Mesenchymal stem cell (in vitro differentiated cells and primary cell): ENCODE measurements at regions not wholly inside any gene's neighbourhood (a gene's known extent, or its start where the extent isn't known, plus 50 kb on each side); places are given as distances from the start of the nearest gene placed in this dataset.

Experiments
- DNase-seq: peaks from one replicate; pipeline ENCODE4 v3.0.0-alpha.2; 2013
- H2AFZ ChIP-seq: one replicate; pipeline ENCODE4 v1.6.1; 2013; ENCODE audit warnings: low read depth, mild to moderate bottlenecking, control low read depth, inconsistent platforms, low read length, moderate library complexity
- H2AK5ac ChIP-seq: 2 replicates; pipeline ENCODE4 v1.6.1; 2013; ENCODE audit warnings: low read length, moderate library complexity, mild to moderate bottlenecking, inconsistent platforms; ENCODE audit not compliant: severe bottlenecking
- H2BK120ac ChIP-seq: one replicate; pipeline ENCODE4 v1.6.1; 2013; ENCODE audit warnings: low read depth, mild to moderate bottlenecking, inconsistent platforms, low read length, moderate library complexity
- H2BK12ac ChIP-seq, 2 experiments: one replicate each; pipeline ENCODE4 v1.6.1; 2013; ENCODE audit warnings: inconsistent platforms in 2 of 2, low read length in 2 of 2, mild to moderate bottlenecking in 2 of 2, moderate library complexity in 2 of 2, control low read depth in 1 of 2
- H2BK15ac ChIP-seq: one replicate; pipeline ENCODE4 v1.6.1; 2013; ENCODE audit warnings: mild to moderate bottlenecking, low read depth, inconsistent platforms; ENCODE audit not compliant: poor library complexity, severe bottlenecking
- H2BK5ac ChIP-seq: 2 replicates; pipeline ENCODE4 v1.6.1; 2013; ENCODE audit warnings: low read depth, mild to moderate bottlenecking, low read length, control low read depth, inconsistent platforms; ENCODE audit not compliant: poor library complexity, severe bottlenecking
- H3K14ac ChIP-seq, 2 experiments: one replicate each; pipeline ENCODE4 v1.6.1; 2013; ENCODE audit warnings: inconsistent platforms in 2 of 2, low read length in 2 of 2, control low read depth in 1 of 2, mild to moderate bottlenecking in 1 of 2, moderate library complexity in 1 of 2
- H3K18ac ChIP-seq, 2 experiments: one replicate each; pipeline ENCODE4 v1.6.1; 2013; ENCODE audit warnings: inconsistent platforms in 2 of 2, low read length in 2 of 2, control low read depth in 1 of 2, low read depth in 1 of 2, mild to moderate bottlenecking in 1 of 2
- H3K23ac ChIP-seq, 2 experiments: one replicate each; pipeline ENCODE4 v1.6.1; 2013; ENCODE audit warnings: inconsistent platforms in 2 of 2, low read length in 2 of 2, mild to moderate bottlenecking in 2 of 2, moderate library complexity in 2 of 2, control low read depth in 1 of 2
- H3K27ac ChIP-seq: 2 replicates; pipeline ENCODE4 v1.5.1; 2013; ENCODE audit warnings: mild to moderate bottlenecking, moderate library complexity, low read length, control low read depth, inconsistent platforms; ENCODE audit not compliant: poor library complexity, severe bottlenecking
- H3K27me3 ChIP-seq, 2 experiments: 2 replicates each; pipeline versions ENCODE4 v1.6.1 to v1.7.0; 2013; ENCODE audit warnings: low read length in 2 of 2, mild to moderate bottlenecking in 2 of 2, moderate library complexity in 2 of 2, control low read depth in 1 of 2, inconsistent platforms in 1 of 2; ENCODE audit not compliant: control insufficient read depth in 1 of 2, insufficient read depth in 1 of 2
- H3K36me3 ChIP-seq, 2 experiments: 2 replicates each; pipeline versions ENCODE4 v1.6.1 to v1.7.0; 2013; ENCODE audit warnings: low read length in 2 of 2, control low read depth in 1 of 2, inconsistent platforms in 1 of 2, low read depth in 1 of 2, mild to moderate bottlenecking in 1 of 2; ENCODE audit not compliant: insufficient read depth in 2 of 2, control insufficient read depth in 1 of 2
- H3K4ac ChIP-seq, 2 experiments: one replicate each; pipeline ENCODE4 v1.6.1; 2013; ENCODE audit warnings: inconsistent platforms in 2 of 2, low read length in 2 of 2, mild to moderate bottlenecking in 2 of 2, moderate library complexity in 2 of 2, control low read depth in 1 of 2, low read depth in 1 of 2
- H3K4me1 ChIP-seq: 2 replicates; pipeline ENCODE4 v1.6.1; 2013; ENCODE audit warnings: low read depth, low read length, control low read depth; ENCODE audit not compliant: control insufficient read depth, insufficient read depth
- H3K4me2 ChIP-seq: 2 replicates; pipeline ENCODE4 v1.6.1; 2013; ENCODE audit warnings: low read length, mild to moderate bottlenecking, inconsistent platforms; ENCODE audit not compliant: poor library complexity, severe bottlenecking
- H3K4me3 ChIP-seq, 2 experiments: 2 replicates each; pipeline versions ENCODE4 v1.5.1 to v1.7.0; 2013; ENCODE audit warnings: low read length in 2 of 2, mild to moderate bottlenecking in 2 of 2, control low read depth in 1 of 2, low read depth in 1 of 2; ENCODE audit not compliant: insufficient read depth in 1 of 2
- H3K79me1 ChIP-seq: replicated peaks from 2 replicates; pipeline ENCODE4 v1.6.1; 2013; ENCODE audit warnings: mild to moderate bottlenecking, control low read depth, low read length, inconsistent platforms; ENCODE audit not compliant: poor library complexity, severe bottlenecking
- H3K9ac ChIP-seq: 2 replicates; pipeline ENCODE4 v1.7.0; 2013; ENCODE audit warnings: mild to moderate bottlenecking, low read length, moderate library complexity
- H3K9me3 ChIP-seq: 2 replicates; pipeline ENCODE4 v1.7.0; 2013; ENCODE audit warnings: mild to moderate bottlenecking, low read length; ENCODE audit not compliant: control insufficient read depth
- H4K8ac ChIP-seq: one replicate; pipeline ENCODE4 v1.6.1; 2013; ENCODE audit warnings: inconsistent platforms, mild to moderate bottlenecking, low read length, moderate library complexity
- H4K91ac ChIP-seq: one replicate; pipeline ENCODE4 v1.6.1; 2013; ENCODE audit warnings: mild to moderate bottlenecking, low read length, inconsistent platforms
- WGBS: methylation state at CpG from one replicate; pipeline ENCODE4 v1.1.7; 2013; ENCODE audit warnings: mixed read lengths; 5-methylcytosine and 5-hydroxymethylcytosine counted together

- Histone ChIP-seq H2BK15ac (no peak overlapping the region), H3K9ac (no peak overlapping the region), H2BK120ac (no peak overlapping the region), H3K36me3 (no peaks in the 10 kb centered on the region), H3K14ac (no peak overlapping the region), H2AFZ (no peak overlapping the region), H3K4me3 (no peak overlapping the region), H4K91ac (no peak overlapping the region), H3K4me1 (no peaks in the 10 kb centered on the region), H3K4me2 (no peak overlapping the region), H2BK12ac (no peak overlapping the region), H3K27me3 (no peaks in the 10 kb centered on the region), H2AK5ac (no peak overlapping the region), H3K23ac (no peak overlapping the region), H3K27ac (no peak overlapping the region), H2BK5ac (no peak overlapping the region), H3K79me1 (no peaks in the 10 kb centered on the region), H3K18ac (no peak overlapping the region), H3K4ac (no peak overlapping the region), H4K8ac (no peak overlapping the region), H3K9me3 (peaks cover 3% of the 10 kb centered on the region)
- WGBS = 62% methylated on average over 4 of the region's 4 CpGs
- no peak for DNase-seq
These were observed 808.3 kb upstream of the EEF2KMT start for GRCh38 chr16:5905935-5906334.

DNA sequence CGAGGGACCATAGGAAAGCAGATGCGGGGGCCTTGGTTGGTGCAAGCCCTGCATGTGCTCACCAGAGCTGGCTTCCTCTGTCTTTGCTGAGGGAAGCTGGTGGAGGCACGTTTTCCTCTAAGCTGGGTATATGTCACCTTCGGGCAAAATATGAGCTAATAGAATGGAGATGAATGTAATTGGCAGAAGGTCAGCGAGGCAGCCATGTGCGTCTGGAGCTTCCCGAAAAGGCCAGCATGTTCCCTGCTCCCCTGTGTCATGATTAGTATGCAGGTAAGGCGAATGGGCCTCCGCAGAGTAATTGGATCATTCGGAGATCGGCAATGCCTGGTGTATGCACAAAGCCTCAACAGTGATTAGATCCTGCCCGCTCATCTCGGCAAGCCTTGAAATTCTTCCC, 806.2 kb upstream of the EEF2KMT start:
- H2AFZ ChIP-seq = no peak overlapping the region
- no peak overlapping the region for H2BK12ac ChIP-seq
- H2BK15ac ChIP-seq = no peak overlapping the region
- no peak overlapping the region for H3K23ac ChIP-seq
- no peak overlapping the region for H3K4me2 ChIP-seq
- no peak overlapping the region for H4K8ac ChIP-seq
- H3K14ac ChIP-seq = no peak overlapping the region
- H3K4me1 ChIP-seq = no peaks in the 10 kb centered on the region
- no peak overlapping the region for H2AK5ac ChIP-seq
- WGBS = 78% methylated on average over 11 of the region's 13 CpGs
- no peaks in the 10 kb centered on the region for H3K27me3 ChIP-seq
- H3K4ac ChIP-seq = no peak overlapping the region
- no peak overlapping the region for H3K18ac ChIP-seq
- no peak overlapping the region for H2BK5ac ChIP-seq
- H3K4me3 ChIP-seq = no peak overlapping the region
- H3K36me3 ChIP-seq = no peaks in the 10 kb centered on the region
- H3K9ac ChIP-seq = no peak overlapping the region
- H2BK120ac ChIP-seq = no peak overlapping the region
- H4K91ac ChIP-seq = no peak overlapping the region
- no peak overlapping the region for H3K27ac ChIP-seq
- peaks cover 10% of the 10 kb centered on the region for H3K9me3 ChIP-seq
- H3K79me1 ChIP-seq = no peaks in the 10 kb centered on the region
- no peak for DNase-seq

- 91% methylated on average over 2 of the region's 3 CpGs for WGBS
- Histone ChIP-seq H3K4me1 (no peaks in the 10 kb centered on the region), H2BK15ac (no peak overlapping the region), H2AFZ (no peak overlapping the region), H3K27ac (no peak overlapping the region), H4K91ac (no peak overlapping the region), H2AK5ac (no peak overlapping the region), H3K9ac (no peak overlapping the region), H3K27me3 (no peaks in the 10 kb centered on the region), H2BK5ac (no peak overlapping the region), H3K23ac (no peak overlapping the region), H4K8ac (no peak overlapping the region), H3K4me2 (no peak overlapping the region), H3K4ac (no peak overlapping the region), H3K79me1 (no peaks in the 10 kb centered on the region), H3K4me3 (no peak overlapping the region), H2BK120ac (no peak overlapping the region), H3K14ac (no peak overlapping the region), H2BK12ac (no peak overlapping the region), H3K36me3 (no peaks in the 10 kb centered on the region), H3K9me3 (peaks cover 10% of the 10 kb centered on the region), H3K18ac (no peak overlapping the region)
- DNase-seq = no peak
These were observed 805.6 kb upstream of the EEF2KMT start for GRCh38 chr16:5903153-5903552.

DNA sequence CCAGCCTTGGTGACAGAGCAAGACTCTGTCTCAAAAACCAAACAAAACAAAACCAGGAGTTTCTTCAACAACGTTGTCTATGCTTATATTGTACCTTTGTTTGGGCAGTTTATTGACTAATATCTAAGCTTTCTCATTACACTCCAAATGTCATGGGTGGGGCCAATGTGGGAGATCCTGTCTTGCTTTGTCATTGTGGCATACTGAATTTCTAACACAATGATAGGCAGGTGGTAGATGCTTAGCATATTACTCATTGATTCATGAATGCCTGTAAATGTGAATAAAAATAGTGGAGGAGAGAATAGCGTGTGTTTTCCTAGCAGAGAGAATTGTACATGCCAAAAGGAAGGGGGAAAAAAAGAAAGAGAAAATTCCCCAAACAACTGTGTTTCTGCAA, 802.5 kb upstream of the EEF2KMT start:
- no peak overlapping the region for H2AK5ac ChIP-seq
- no peak overlapping the region for H3K9ac ChIP-seq
- no peaks in the 10 kb centered on the region for H3K27me3 ChIP-seq
- H2BK120ac ChIP-seq = no peak overlapping the region
- no peaks in the 10 kb centered on the region for H3K79me1 ChIP-seq
- no peak overlapping the region for H4K91ac ChIP-seq
- no peak overlapping the region for H4K8ac ChIP-seq
- no peak overlapping the region for H2BK15ac ChIP-seq
- no peak for DNase-seq
- H3K4me3 ChIP-seq = no peak overlapping the region
- H3K4me1 ChIP-seq = no peaks in the 10 kb centered on the region
- H3K18ac ChIP-seq = no peak overlapping the region
- WGBS = 100% methylated on average over 1 of the region's 2 CpGs
- H3K4ac ChIP-seq = no peak overlapping the region
- H3K36me3 ChIP-seq = no peaks in the 10 kb centered on the region
- H2AFZ ChIP-seq = no peak overlapping the region
- H3K14ac ChIP-seq = no peak overlapping the region
- H2BK12ac ChIP-seq = no peak overlapping the region
- H3K4me2 ChIP-seq = no peak overlapping the region
- H3K9me3 ChIP-seq = peaks cover 10% of the 10 kb centered on the region
- no peak overlapping the region for H3K23ac ChIP-seq
- no peak overlapping the region for H2BK5ac ChIP-seq
- no peak overlapping the region for H3K27ac ChIP-seq
